WTC11 (cell line): ENCODE measurements at regions not wholly inside any gene's neighbourhood (a gene's known extent, or its start where the extent isn't known, plus 50 kb on each side); places are given as distances from the start of the nearest gene placed in this dataset.

Experiments used
- ATAC-seq: fragments of 200-7000 bp; cut with Tn5 transposase; 2 replicates; pipeline ENCODE4 v1.10.0; 2021; ENCODE audit warnings: mild to moderate bottlenecking, moderate library complexity
- CTCF ChIA-PET: fragments of 300-600 bp; sonication (Branson Sonifier 250); formaldehyde crosslinking; loops from one replicate; lab custom pipeline; 2021; ENCODE audit warnings: antibody characterized with exemption; lab: Charles Lee
- POLR2A ChIA-PET: fragments of 350-600 bp; sonication (Branson Sonifier 250); formaldehyde crosslinking; loops from one replicate; lab custom pipeline; 2021; ENCODE audit warnings: antibody characterized with exemption; lab: Charles Lee
- DNase-seq: peaks from one replicate; pipeline ENCODE4 v3.0.0; 2021; ENCODE audit warnings: low spot score
- H3K27ac Mint-ChIP-seq: 2 replicates; pipeline ENCODE4 v1.8.0; 2021; ENCODE audit warnings: mixed read lengths
- H3K27me3 Mint-ChIP-seq: 2 replicates; pipeline ENCODE4 v1.8.0; 2021; ENCODE audit warnings: low read depth, mild to moderate bottlenecking, moderate library complexity, mixed read lengths
- H3K36me3 Mint-ChIP-seq: 2 replicates; pipeline ENCODE4 v1.8.0; 2021; ENCODE audit warnings: mixed read lengths
- H3K4me1 Mint-ChIP-seq: 2 replicates; pipeline ENCODE4 v1.8.0; 2022; ENCODE audit warnings: mixed read lengths
- H3K4me3 Mint-ChIP-seq: 2 replicates; pipeline ENCODE4 v1.8.0; 2021; ENCODE audit warnings: mild to moderate bottlenecking, moderate library complexity, mixed read lengths
- H3K9me3 Mint-ChIP-seq: 2 replicates; pipeline ENCODE4 v1.8.0; 2021; ENCODE audit warnings: mixed read lengths
- CDX4 ChIP-seq: fragments of 250-450 bp; sonication (Bioruptor Pico); IDR thresholded peaks from 2 replicates; pipeline ENCODE4 v1.9.0; 2021; ENCODE audit warnings: moderate library complexity, mild to moderate bottlenecking, inconsistent platforms, borderline replicate concordance
- CREB1 ChIP-seq: sonication (generic); formaldehyde crosslinking; IDR thresholded peaks from 2 replicates; pipeline ENCODE4 v1.8.0; 2023; ENCODE audit warnings: mild to moderate bottlenecking, missing genetic modification reagents
- CREM ChIP-seq: sonication (generic); formaldehyde crosslinking; IDR thresholded peaks from 2 replicates; pipeline ENCODE4 v1.8.1; 2022; ENCODE audit warnings: mild to moderate bottlenecking, missing genetic modification reagents, moderate library complexity
- ESRRA ChIP-seq: sonication (generic); formaldehyde crosslinking; IDR thresholded peaks from 2 replicates; pipeline ENCODE4 v1.8.1; 2022; ENCODE audit warnings: mild to moderate bottlenecking, missing genetic modification reagents, borderline replicate concordance
- ETV6 ChIP-seq: sonication (generic); formaldehyde crosslinking; IDR thresholded peaks from 2 replicates; pipeline ENCODE4 v1.8.1; 2022; ENCODE audit warnings: mild to moderate bottlenecking, missing genetic modification reagents
- FOXK1 ChIP-seq: sonication (generic); formaldehyde crosslinking; IDR thresholded peaks from 2 replicates; pipeline ENCODE4 v1.8.0; 2022; ENCODE audit warnings: mild to moderate bottlenecking, moderate library complexity, missing genetic modification reagents
- IRF1 ChIP-seq: sonication (generic); formaldehyde crosslinking; IDR thresholded peaks from 2 replicates; pipeline ENCODE4 v1.8.0; 2023; ENCODE audit warnings: missing genetic modification reagents
- IRF2 ChIP-seq: sonication (generic); formaldehyde crosslinking; IDR thresholded peaks from 2 replicates; pipeline ENCODE4 v1.8.0; 2022; ENCODE audit warnings: low read depth, missing genetic modification reagents, borderline replicate concordance
- KAT7 ChIP-seq: sonication (generic); formaldehyde crosslinking; IDR thresholded peaks from 2 replicates; pipeline ENCODE4 v1.8.1; 2023; ENCODE audit warnings: missing genetic modification reagents, mild to moderate bottlenecking, borderline replicate concordance
- NFE2L1 ChIP-seq: sonication (generic); formaldehyde crosslinking; IDR thresholded peaks from 2 replicates; pipeline ENCODE4 v1.8.1; 2023; ENCODE audit warnings: missing genetic modification reagents
- NR2C2 ChIP-seq: sonication (generic); formaldehyde crosslinking; IDR thresholded peaks from 2 replicates; pipeline ENCODE4 v1.8.0; 2022; ENCODE audit warnings: mild to moderate bottlenecking, missing genetic modification reagents
- SMAD3 ChIP-seq: sonication (generic); formaldehyde crosslinking; IDR thresholded peaks from 2 replicates; pipeline ENCODE4 v1.8.0; 2022; ENCODE audit warnings: missing genetic modification reagents, mild to moderate bottlenecking, borderline replicate concordance
- SMAD4 ChIP-seq: sonication (generic); formaldehyde crosslinking; IDR thresholded peaks from 2 replicates; pipeline ENCODE4 v1.8.0; 2022; ENCODE audit warnings: mild to moderate bottlenecking, missing genetic modification reagents
- SP1 ChIP-seq: sonication (generic); formaldehyde crosslinking; conservative IDR thresholded peaks from 2 replicates; pipeline ENCODE4 v1.8.1; 2022; ENCODE audit warnings: missing genetic modification reagents
- TEAD4 ChIP-seq: sonication (generic); formaldehyde crosslinking; IDR thresholded peaks from 2 replicates; pipeline ENCODE4 v1.8.0; 2022; ENCODE audit warnings: mild to moderate bottlenecking, missing genetic modification reagents
- USF2 ChIP-seq: sonication (generic); formaldehyde crosslinking; IDR thresholded peaks from 2 replicates; pipeline ENCODE4 v1.8.1; 2023; ENCODE audit warnings: mild to moderate bottlenecking, missing genetic modification reagents, moderate library complexity
- ZBTB43 ChIP-seq: sonication (generic); formaldehyde crosslinking; IDR thresholded peaks from 2 replicates; pipeline ENCODE4 v1.8.1; 2023; ENCODE audit warnings: mild to moderate bottlenecking, missing genetic modification reagents
- ZMAT4 ChIP-seq: fragments of 250-450 bp; sonication (Bioruptor Pico); IDR thresholded peaks from 2 replicates; pipeline ENCODE4 v1.9.0; 2021; ENCODE audit warnings: mild to moderate bottlenecking
- ZNF138 ChIP-seq: sonication (generic); formaldehyde crosslinking; conservative IDR thresholded peaks from 2 replicates; pipeline ENCODE4 v1.8.1; 2022; ENCODE audit warnings: mild to moderate bottlenecking, moderate library complexity, missing genetic modification reagents
- ZNF263 ChIP-seq: sonication (generic); formaldehyde crosslinking; IDR thresholded peaks from 2 replicates; pipeline ENCODE4 v1.8.1; 2022; ENCODE audit warnings: low read depth, mild to moderate bottlenecking, moderate library complexity, missing genetic modification reagents
- ZNF423 ChIP-seq: fragments of 250-450 bp; sonication (Bioruptor Pico); IDR thresholded peaks from 2 replicates; pipeline ENCODE4 v2.1.2; 2022; ENCODE audit warnings: mild to moderate bottlenecking, moderate library complexity
- ZNF425 ChIP-seq: fragments of 250-450 bp; sonication (Bioruptor Pico); conservative IDR thresholded peaks from 2 replicates; pipeline ENCODE4 v1.9.0; 2021; ENCODE audit warnings: mild to moderate bottlenecking
- ZNF671 ChIP-seq: fragments of 250-450 bp; sonication (Bioruptor Pico); IDR thresholded peaks from 2 replicates; pipeline ENCODE4 v1.8.0; 2021; ENCODE audit warnings: mild to moderate bottlenecking

- TF ChIP-seq CDX4 (no peak), ZNF138 (no peak), SMAD4 (CRISPR knock-in tag) (no peak), ZMAT4 (no peak)
These were observed 168.9 kb upstream of the C21orf91 start (continued) for GRCh38 chr21:17988102-17988437.

- Mint-ChIP-seq H3K4me1 (peaks cover 25% of the 10 kb centered on the region), H3K36me3 (peaks cover 28% of the 10 kb centered on the region), H3K27ac (no peak overlapping the region), H3K4me3 (no peak overlapping the region), H3K27me3 (no peaks in the 10 kb centered on the region), H3K9me3 (peaks cover 26% of the 10 kb centered on the region)
- POLR2A ChIA-PET, result no interaction called here
- TF ChIP-seq SMAD3 (CRISPR knock-in tag) (no peak), ESRRA (no peak), ZNF423 (CRISPR knock-in tag) (no peak), CREM (no peak), IRF2 (CRISPR knock-in tag) (no peak), CDX4 (no peak), ZBTB43 (CRISPR knock-in tag) (no peak), NFE2L1 (no peak), ETV6 (CRISPR knock-in tag) (no peak), ZNF263 (CRISPR knock-in tag) (no peak), TEAD4 (no peak), USF2 (no peak), SP1 (CRISPR knock-in tag) (no peak)
- CTCF ChIA-PET, result interaction anchor here (1.0 kb wide), 1 partner anchor 63 kb away, joined by 3 read pairs; no protein-coding TSS in a partner anchor
- DNase-seq, result no peak
- no peak for ATAC-seq
These were observed 168.4 kb upstream of the C21orf91 start for GRCh38 chr21:17987382-17988101.

GRCh38 chr21:17981060-17981740 is 162.0 kb upstream of the C21orf91 start:
- ChIA-PET POLR2A (interaction anchor here (1.2 kb wide), 1 partner anchor 25 kb away, joined by 5 read pairs; no protein-coding TSS in a partner anchor), CTCF (interaction anchor here (1.2 to 1.6 kb wide), 2 partner anchors 50 to 60 kb away, joined by 4 to 6 read pairs; no protein-coding TSS in a partner anchor)
- ATAC-seq (no peak), DNase-seq (no peak)
- no peak overlapping the region for H3K4me3 Mint-ChIP-seq
- H3K9me3 Mint-ChIP-seq, result 0 out of 2 replicates have a peak, but pooled peaks cover 7% of the 10 kb centered on the region
- no peaks in the 10 kb centered on the region for H3K27me3 Mint-ChIP-seq
- TF ChIP-seq IRF1 (no peak), FOXK1 (no peak), NR2C2 (no peak), CREB1 (CRISPR knock-in tag) (no peak), ZNF425 (no peak), KAT7 (CRISPR knock-in tag) (no peak), ZNF263 (CRISPR knock-in tag) (no peak), ZNF671 (CRISPR knock-in tag) (no peak)
- H3K36me3 Mint-ChIP-seq, result peaks cover 6% of the 10 kb centered on the region
- peaks cover 6% of the 10 kb centered on the region for H3K4me1 Mint-ChIP-seq
- H3K27ac Mint-ChIP-seq, result no peak overlapping the region
